ENCODE measurements at regions not wholly inside any gene's neighbourhood (a gene's known extent, or its start where the extent isn't known, plus 50 kb on each side); places are given as distances from the start of the nearest gene placed in this dataset.

DNA sequence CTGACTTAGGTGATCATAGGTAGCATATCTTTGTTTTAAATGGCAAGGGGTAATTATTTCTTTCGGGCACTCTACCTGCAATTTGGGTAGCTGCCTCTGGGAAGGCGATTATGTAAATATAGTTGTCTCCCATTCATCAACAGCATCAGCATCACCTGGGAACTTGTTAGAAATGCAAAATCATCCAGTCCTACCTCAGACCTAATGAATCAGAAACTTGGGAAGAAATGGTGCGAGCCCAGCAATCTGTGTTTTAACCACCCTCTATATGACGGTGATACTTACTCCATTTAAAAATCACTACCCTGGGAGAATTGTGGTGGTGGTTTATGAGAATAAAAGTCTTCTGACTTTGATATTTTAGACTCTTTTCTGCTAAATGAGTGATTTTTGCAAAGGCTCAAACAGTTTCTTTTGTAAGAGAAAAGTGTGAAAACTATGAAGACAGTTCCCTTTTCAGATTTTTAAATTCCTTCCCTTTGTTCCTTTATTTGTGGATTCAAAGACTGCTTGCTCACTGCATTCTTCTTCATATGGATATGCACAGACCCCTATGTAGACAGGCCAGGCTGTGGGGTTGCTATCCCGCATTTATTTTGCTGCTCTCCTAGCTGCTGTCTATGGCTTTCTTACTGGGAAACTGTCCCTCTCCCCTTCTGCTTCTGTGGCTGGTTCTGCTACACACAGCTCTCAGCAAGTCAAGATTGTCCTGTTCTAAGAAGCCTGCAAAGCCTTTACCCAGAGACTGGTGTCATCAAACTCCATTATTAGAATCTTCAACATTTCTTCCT lies 365.3 kb downstream of the RNF144B start:
- DNase-seq (ENCODE audit: low read depth in 4 of 4, low spot score in 3 of 4) = no peak

DNA sequence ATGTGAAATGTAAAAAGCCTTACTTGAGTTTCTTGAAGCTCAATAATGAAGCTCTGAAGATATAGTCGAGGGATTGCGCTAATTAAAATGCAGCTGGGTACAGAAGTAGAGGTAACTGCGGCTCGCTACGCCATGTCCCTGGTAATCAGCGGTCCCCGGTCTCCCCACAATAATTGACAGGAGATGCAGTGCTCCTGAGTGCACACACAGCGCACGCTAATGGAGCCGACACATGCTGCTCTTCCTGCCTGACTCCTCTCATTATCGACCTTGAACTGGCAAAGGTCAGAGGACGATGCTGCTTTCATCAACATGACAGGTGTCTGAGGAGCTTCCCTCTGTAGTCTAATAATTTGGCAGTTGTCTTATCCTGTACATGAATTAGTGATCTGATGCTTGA lies 365.9 kb downstream of the RNF144B start:
- no peak for DNase-seq (ENCODE audit: low read depth in 4 of 4, low spot score in 3 of 4)

- DNase-seq (ENCODE audit: low read depth in 4 of 4, low spot score in 3 of 4) = no peak
These were observed 375.9 kb downstream of the RNF144B start for GRCh38 chr6:18763086-18763485.

- DNase-seq (ENCODE audit: low read depth in 4 of 4, low spot score in 3 of 4) = no peak
These were observed 397.6 kb downstream of the RNF144B start for GRCh38 chr6:18784794-18785193.

- no peak for DNase-seq (ENCODE audit: low read depth in 4 of 4, low spot score in 3 of 4)
These were observed 398.8 kb downstream of the RNF144B start for GRCh38 chr6:18785810-18786490.

GRCh38 chr6:18792866-18793265 lies 405.7 kb downstream of the RNF144B start:
- no peak for DNase-seq (ENCODE audit: low read depth in 4 of 4, low spot score in 3 of 4)

- DNase-seq (ENCODE audit: low read depth in 4 of 4, low spot score in 3 of 4) = no peak
These were observed 408.6 kb downstream of the RNF144B start for GRCh38 chr6:18795726-18796125.

DNA sequence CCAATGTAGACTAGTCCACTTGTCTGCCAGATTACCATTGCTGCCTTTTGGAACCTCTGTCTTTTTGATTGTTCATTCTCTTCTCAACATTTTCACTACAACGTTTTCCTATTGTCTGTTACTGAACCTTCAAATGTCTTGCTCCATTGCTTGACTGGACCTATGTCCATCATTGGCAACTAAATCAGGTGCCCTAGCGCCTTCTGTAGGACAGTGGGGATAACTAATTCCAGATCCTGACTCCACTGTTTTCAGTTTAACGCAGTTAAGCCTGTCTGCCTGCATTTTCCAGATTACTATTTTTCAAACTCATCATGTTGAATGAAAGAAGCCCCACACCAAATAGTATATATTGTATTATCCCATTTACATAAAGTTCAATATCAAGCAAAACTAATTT lies 433.6 kb downstream of the RNF144B start:
- no peak for DNase-seq (ENCODE audit: low read depth in 4 of 4, low spot score in 3 of 4)

- DNase-seq (ENCODE audit: low read depth in 4 of 4, low spot score in 3 of 4) = no peak
These were observed 436.7 kb downstream of the RNF144B start for GRCh38 chr6:18823782-18824386.

- DNase-seq (ENCODE audit: low read depth in 4 of 4, low spot score in 3 of 4) = no peak
These were observed 442.2 kb downstream of the RNF144B start for GRCh38 chr6:18829272-18829870.

DNA sequence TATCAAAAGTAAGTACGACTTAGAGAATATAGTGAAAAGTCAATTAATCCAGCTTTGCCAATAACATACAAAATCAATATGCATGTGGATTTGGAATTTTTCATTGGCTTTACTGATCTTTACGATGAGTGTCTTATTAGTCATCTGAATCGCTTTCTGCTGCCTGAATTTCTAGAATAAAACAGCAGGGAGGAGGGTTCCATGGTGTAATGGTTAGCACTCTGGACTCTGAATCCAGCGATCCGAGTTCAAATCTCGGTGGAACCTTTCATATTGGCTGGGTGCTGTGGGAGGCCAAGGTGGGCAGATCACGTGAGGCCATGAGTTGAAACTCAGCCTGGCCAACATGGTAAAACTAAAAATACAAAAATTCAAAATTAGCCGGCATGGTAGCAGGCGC lies 448.8 kb downstream of the RNF144B start:
- no peak for DNase-seq (ENCODE audit: low read depth in 4 of 4, low spot score in 3 of 4)

GRCh38 chr6:18837013-18837412 lies 449.9 kb downstream of the RNF144B start:
- no peak for DNase-seq (ENCODE audit: low read depth in 4 of 4, low spot score in 3 of 4)

DNA sequence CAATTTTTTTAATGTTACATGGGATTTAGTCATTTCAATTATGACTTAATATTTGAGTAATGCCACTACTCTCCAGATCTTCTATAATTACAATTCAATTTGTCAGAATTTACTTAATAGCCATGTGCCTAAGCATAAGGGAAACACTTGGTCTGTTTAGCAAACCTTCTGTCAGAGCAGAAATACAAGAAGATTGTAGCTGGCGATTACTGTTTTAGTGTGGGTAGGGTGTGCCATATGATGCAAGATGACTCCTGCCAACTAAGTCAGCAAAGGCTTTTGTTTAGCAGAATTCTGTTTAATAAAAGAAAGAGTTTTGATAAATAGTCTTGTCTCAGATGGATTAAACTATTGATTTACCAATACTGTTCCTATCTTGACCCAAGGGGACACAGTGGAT lies 455.4 kb downstream of the RNF144B start:
- no peak for DNase-seq (ENCODE audit: low read depth in 4 of 4, low spot score in 3 of 4)

- DNase-seq (ENCODE audit: low read depth in 4 of 4, low spot score in 3 of 4) = no peak
These were observed 458.7 kb downstream of the RNF144B start for GRCh38 chr6:18845896-18846295.

- no peak for DNase-seq (ENCODE audit: low read depth in 4 of 4, low spot score in 3 of 4)
These were observed 459.2 kb downstream of the RNF144B start for GRCh38 chr6:18846327-18846726.

GRCh38 chr6:18861204-18861603 lies 474.1 kb downstream of the RNF144B start:
- DNase-seq (ENCODE audit: low read depth in 4 of 4, low spot score in 3 of 4) = no peak

DNA sequence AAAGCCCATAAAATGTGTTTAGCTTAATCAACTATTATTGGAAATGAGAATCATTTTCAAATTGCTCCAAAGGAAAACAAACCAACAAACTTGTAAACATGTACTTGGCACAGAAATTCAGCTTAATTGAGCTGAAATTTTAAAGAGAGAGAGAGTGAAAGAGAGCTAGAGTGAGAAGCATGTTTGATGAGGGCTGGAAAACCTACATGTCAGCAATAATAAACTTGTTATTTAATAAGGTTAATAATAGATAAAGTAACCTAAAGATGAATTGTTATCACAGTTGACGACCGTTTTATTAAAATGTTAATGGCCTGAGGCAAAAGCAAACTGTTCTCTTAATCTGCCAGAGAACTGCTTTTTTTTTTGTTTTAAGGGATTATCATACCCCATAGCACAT lies 496.1 kb downstream of the RNF144B start:
- DNase-seq (ENCODE audit: low read depth in 4 of 4, low spot score in 3 of 4) = no peak

- DNase-seq (ENCODE audit: low read depth in 4 of 4, low spot score in 3 of 4) = no peak
These were observed 496.7 kb downstream of the RNF144B start for GRCh38 chr6:18883851-18884250.

DNA sequence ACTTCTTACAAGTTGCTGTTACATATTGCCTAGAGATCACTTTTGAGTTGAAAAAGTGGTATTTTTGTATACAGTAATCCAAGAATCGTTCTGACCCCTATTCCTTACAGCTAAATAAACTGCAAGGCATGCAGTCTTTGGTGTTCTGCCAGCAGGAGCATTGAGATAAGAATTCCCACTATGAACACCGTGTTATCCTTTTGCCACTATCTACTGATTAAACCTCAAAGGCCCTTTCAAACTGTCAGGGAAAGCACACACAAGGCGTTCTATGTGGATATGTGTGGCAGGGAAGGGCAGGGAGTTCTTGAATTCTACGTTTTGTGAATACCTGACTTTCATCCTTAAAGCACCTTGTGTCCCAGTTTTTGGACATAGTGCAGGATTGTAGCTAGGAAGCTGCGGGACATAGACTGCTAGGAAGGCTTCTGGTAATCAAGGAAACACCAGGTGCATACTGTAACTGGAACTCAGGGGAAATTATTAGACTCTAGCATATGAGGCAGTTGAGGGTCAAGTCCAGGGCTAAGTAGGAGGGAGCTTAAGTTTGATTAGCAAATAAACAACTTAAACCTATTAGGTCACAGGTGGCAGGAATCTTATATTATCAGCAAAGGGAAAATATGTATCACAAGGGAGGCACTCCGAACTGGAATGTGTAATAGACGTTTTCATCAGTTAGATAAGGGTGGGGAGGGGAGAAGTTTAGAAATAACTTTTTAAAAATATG lies 506.6 kb downstream of the RNF144B start:
- DNase-seq (ENCODE audit: low read depth in 4 of 4, low spot score in 3 of 4) = no peak

DNA sequence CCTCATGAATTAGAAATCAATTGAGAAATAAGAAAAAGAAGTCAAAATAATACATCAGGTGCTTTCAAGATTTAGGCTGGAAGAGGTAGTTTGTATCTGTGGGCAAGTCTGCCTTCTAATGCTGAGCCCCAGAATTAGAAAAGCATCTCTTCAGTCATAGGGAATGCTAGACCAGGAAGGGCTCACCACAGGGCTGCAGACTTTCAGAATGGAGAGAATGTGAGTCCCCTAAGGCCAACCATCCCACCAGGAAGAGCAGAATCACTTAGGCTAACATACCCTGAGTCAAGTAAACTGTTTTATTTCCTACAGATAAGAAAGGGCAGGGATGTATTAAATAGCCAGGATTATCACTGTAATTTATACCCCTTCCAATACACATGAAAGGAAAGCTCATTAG lies 510.2 kb downstream of the RNF144B start:
- DNase-seq (ENCODE audit: low read depth in 4 of 4, low spot score in 3 of 4) = no peak

- DNase-seq (ENCODE audit: low read depth in 4 of 4, low spot score in 3 of 4) = no peak
These were observed 517.5 kb downstream of the RNF144B start for GRCh38 chr6:18904681-18905080.
